ENCODE measurements at regions not wholly inside any gene's neighbourhood (a gene's known extent, or its start where the extent isn't known, plus 50 kb on each side); places are given as distances from the start of the nearest gene placed in this dataset.

GRCh38 chr2:61774351-61774750, 79.5 kb downstream of the FAM161A start:
- no peak for TF ChIP-seq CTCF (IDR thresholded peaks at IDR 0.05; ENCODE audit: insufficient read depth, low read depth, low read length)
- ChIA-PET CTCF (interaction anchor here (3.0 kb wide), 1 partner anchor 18 kb away, joined by 9 read pairs; no protein-coding TSS in a partner anchor), POLR2A (no interaction called here)
- H3K36me3 ChIP-seq (ENCODE audit: control insufficient read depth, insufficient read depth, low read length) = no peaks in the 10 kb centered on the region
- H3K4me3 ChIP-seq (ENCODE audit: low read depth, low read length) = no peak overlapping the region
- no peak for DNase-seq (ENCODE audit: low read depth)
- 0 out of 2 replicates have a peak, but pooled peaks cover 3% of the 10 kb centered on the region for H3K27me3 ChIP-seq (ENCODE audit: control insufficient read depth, insufficient read depth, low read length)

GRCh38 chr2:61771904-61772845, 81.7 kb downstream of the FAM161A start:
- no peak for DNase-seq (ENCODE audit: low read depth)
- ChIA-PET POLR2A (no interaction called here), CTCF (no interaction called here)
- 0 out of 2 replicates have a peak, but pooled peaks cover 3% of the 10 kb centered on the region for H3K27me3 ChIP-seq (ENCODE audit: control insufficient read depth, insufficient read depth, low read length)
- H3K36me3 ChIP-seq (ENCODE audit: control insufficient read depth, insufficient read depth, low read length) = no peaks in the 10 kb centered on the region
- no peak overlapping the region for H3K4me3 ChIP-seq (ENCODE audit: low read depth, low read length)
- TF ChIP-seq CTCF (IDR thresholded peaks at IDR 0.05; ENCODE audit: insufficient read depth, low read depth, low read length) = no peak

- 0 out of 2 replicates have a peak, but pooled peaks cover 2% of the 10 kb centered on the region for H3K27me3 ChIP-seq (ENCODE audit: control insufficient read depth, insufficient read depth, low read length)
- DNase-seq (ENCODE audit: low read depth) = no peak
- no peak for TF ChIP-seq CTCF (IDR thresholded peaks at IDR 0.05; ENCODE audit: insufficient read depth, low read depth, low read length)
- ChIA-PET POLR2A (no interaction called here), CTCF (no interaction called here)
- H3K4me3 ChIP-seq (ENCODE audit: low read depth, low read length) = no peak overlapping the region
- no peaks in the 10 kb centered on the region for H3K36me3 ChIP-seq (ENCODE audit: control insufficient read depth, insufficient read depth, low read length)
Observed at GRCh38 chr2:61770746-61771145, 83.1 kb downstream of the FAM161A start.

GRCh38 chr2:61770298-61770697, 83.6 kb downstream of the FAM161A start:
- CTCF ChIA-PET = no interaction called here
- no peaks in the 10 kb centered on the region for H3K36me3 ChIP-seq (ENCODE audit: control insufficient read depth, insufficient read depth, low read length)
- POLR2A ChIA-PET = no interaction called here
- H3K4me3 ChIP-seq (ENCODE audit: low read depth, low read length) = no peak overlapping the region
- DNase-seq (ENCODE audit: low read depth) = no peak
- no peak for TF ChIP-seq CTCF (IDR thresholded peaks at IDR 0.05; ENCODE audit: insufficient read depth, low read depth, low read length)
- 0 out of 2 replicates have a peak, but pooled peaks cover 1% of the 10 kb centered on the region for H3K27me3 ChIP-seq (ENCODE audit: control insufficient read depth, insufficient read depth, low read length)

- Histone ChIP-seq H3K4me3 (ENCODE audit: low read depth, low read length) (no peak overlapping the region), H3K27me3 (ENCODE audit: control insufficient read depth, insufficient read depth, low read length) (0 out of 2 replicates have a peak, but pooled peaks cover 1% of the 10 kb centered on the region), H3K36me3 (ENCODE audit: control insufficient read depth, insufficient read depth, low read length) (no peaks in the 10 kb centered on the region)
- ChIA-PET CTCF (no interaction called here), POLR2A (no interaction called here)
- no peak for DNase-seq (ENCODE audit: low read depth)
- no peak for TF ChIP-seq CTCF (IDR thresholded peaks at IDR 0.05; ENCODE audit: insufficient read depth, low read depth, low read length)
Observed at GRCh38 chr2:61769093-61769675, 84.7 kb downstream of the FAM161A start.

Data from BJ (cell line).